B cell (primary cell): ENCODE measurements at regions not wholly inside any gene's neighbourhood (a gene's known extent, or its start where the extent isn't known, plus 50 kb on each side); places are given as distances from the start of the nearest gene placed in this dataset.

Experiments used
- ATAC-seq: fragments of 200-7000 bp; cut with Tn5 transposase; one replicate; pipeline ENCODE4 v1.10.0; 2021; ENCODE audit warnings: low read depth, mild to moderate bottlenecking, moderate number of reproducible peaks, moderate library complexity
- CTCF ChIA-PET: fragments of 350-600 bp; sonication (Branson Sonifier 250); formaldehyde crosslinking; loops from one replicate; lab custom pipeline; 2021; ENCODE audit warnings: antibody characterized with exemption, inconsistent platforms; lab: Charles Lee
- POLR2A ChIA-PET: fragments of 350-600 bp; sonication (Branson Sonifier 250); formaldehyde crosslinking; loops from one replicate; lab custom pipeline; 2021; ENCODE audit warnings: antibody characterized with exemption; lab: Charles Lee
- DNase-seq: peaks from one replicate; pipeline ENCODE4 v3.0.0; 2013
- H2AFZ ChIP-seq: 2 replicates; pipeline ENCODE4 v1.6.1; 2012; ENCODE audit warnings: mild to moderate bottlenecking, low read depth, low read length; ENCODE audit not compliant: insufficient read depth, poor library complexity, severe bottlenecking
- H3K27ac ChIP-seq, 2 donors: 1 replicate in 1 of 2; 2 replicates in 1 of 2; pipeline ENCODE4 v1.5.1; 2012 to 2013; ENCODE audit warnings: low read length in 2 of 2, mild to moderate bottlenecking in 2 of 2, moderate library complexity in 1 of 2
- H3K27me3 ChIP-seq, 4 experiments: fragments of 200-600 bp in 1 of 4; sonication (generic) in 1 of 4; replicated peaks in 1 of 4; 1 replicate in 2 of 4; 2 replicates in 2 of 4; pipeline versions ENCODE4 v1.6.1 to v1.7.0; 2013 to 2016; ENCODE audit warnings: low read length in 3 of 4, mild to moderate bottlenecking in 2 of 4, mixed read lengths in 1 of 4, moderate library complexity in 1 of 4; ENCODE audit not compliant: insufficient read depth in 4 of 4, control insufficient read depth in 3 of 4; ENCODE audit errors: control extremely low read depth in 1 of 4
- H3K36me3 ChIP-seq, 2 experiments: replicated peaks in 1 of 2; 1 replicate in 1 of 2; 2 replicates in 1 of 2; pipeline versions ENCODE4 v1.6.1 to v1.7.1; 2013; ENCODE audit warnings: low read length in 1 of 2; ENCODE audit not compliant: insufficient read depth in 2 of 2, control insufficient read depth in 1 of 2; ENCODE audit errors: control extremely low read depth in 1 of 2, extremely low read depth in 1 of 2
- H3K4me1 ChIP-seq, 2 donors: fragments of 200-600 bp in 1 of 2; sonication (generic) in 1 of 2; 1 replicate in 1 of 2; 2 replicates in 1 of 2; pipeline versions ENCODE4 v1.5.1 to v1.6.1; 2013 to 2017; ENCODE audit warnings: low read length in 2 of 2; ENCODE audit not compliant: control insufficient read depth in 2 of 2, insufficient read depth in 2 of 2
- H3K4me2 ChIP-seq: replicated peaks from 2 replicates; pipeline ENCODE3; 2012; ENCODE audit warnings: mild to moderate bottlenecking, low read depth, low read length; ENCODE audit not compliant: poor library complexity, severe bottlenecking
- H3K4me3 ChIP-seq, 5 experiments: fragments of 200-600 bp in 1 of 5; sonication (generic) in 1 of 5; 1 replicate in 3 of 5; 2 replicates in 2 of 5; pipeline versions ENCODE4 v1.5.1 to v1.7.0; 2011 to 2016; ENCODE audit warnings: low read length in 4 of 5, mild to moderate bottlenecking in 4 of 5, low read depth in 2 of 5, control low read depth in 1 of 5, moderate library complexity in 1 of 5; ENCODE audit not compliant: insufficient read depth in 1 of 5; ENCODE audit errors: control extremely low read depth in 1 of 5, extremely low read depth in 1 of 5
- H3K79me2 ChIP-seq: fragments of 200-600 bp; sonication (generic); one replicate; pipeline ENCODE4 v1.6.0; 2016; ENCODE audit warnings: low read length; ENCODE audit not compliant: control insufficient read depth, insufficient read depth
- H3K9ac ChIP-seq: fragments of 200-600 bp; sonication (generic); 2 replicates; pipeline ENCODE4 v1.6.1; 2017; ENCODE audit warnings: mild to moderate bottlenecking, low read length, moderate library complexity
- H3K9me3 ChIP-seq, 3 donors: one replicate each; pipeline versions ENCODE4 v1.6.1 to v1.7.1; 2013; ENCODE audit warnings: low read length in 2 of 3; ENCODE audit not compliant: control insufficient read depth in 2 of 3, insufficient read depth in 1 of 3; ENCODE audit errors: control extremely low read depth in 1 of 3
- H4K20me1 ChIP-seq: 2 replicates; pipeline ENCODE4 v1.6.0; 2012; ENCODE audit warnings: mild to moderate bottlenecking, low read length; ENCODE audit not compliant: insufficient read depth, control insufficient read depth, poor library complexity, severe bottlenecking
- H3K27ac Mint-ChIP-seq: one replicate; pipeline ENCODE4 v1.8.0; 2021; ENCODE audit warnings: mixed read lengths
- H3K27me3 Mint-ChIP-seq: one replicate; pipeline ENCODE4 v1.8.0; 2021; ENCODE audit warnings: mixed read lengths
- H3K4me1 Mint-ChIP-seq: one replicate; pipeline ENCODE4 v1.8.0; 2021; ENCODE audit warnings: mixed read lengths
- H3K4me3 Mint-ChIP-seq: one replicate; pipeline ENCODE4 v1.8.0; 2021; ENCODE audit warnings: mixed read lengths
- H3K9me3 Mint-ChIP-seq: one replicate; pipeline ENCODE4 v1.8.0; 2022; ENCODE audit warnings: mixed read lengths; ENCODE audit not compliant: insufficient read depth
- EZH2 ChIP-seq: IDR thresholded peaks from 2 replicates; pipeline ENCODE4 v1.6.1; 2012; ENCODE audit warnings: borderline replicate concordance, low read depth, mild to moderate bottlenecking, moderate library complexity, low read length; ENCODE audit not compliant: insufficient read depth, poor library complexity, severe bottlenecking
- WGBS: methylation state at CpG from one replicate; pipeline ENCODE4 v1.1.5; 2013; ENCODE audit warnings: missing lambda C conversion rate; ENCODE audit not compliant: insufficient coverage; 5-methylcytosine and 5-hydroxymethylcytosine counted together
- intact Hi-C: fragments of 100-400 bp; cut with micrococcal nuclease; formaldehyde crosslinking; loops from one replicate; pipeline ENCODE4 v1.10.0; 2022
- TF ChIP-seq, protein P1 (sequence below): fragments of 200-600 bp; IDR thresholded peaks from one replicate; pipeline ENCODE4 v1.8.0; 2022; ENCODE audit warnings: antibody characterized with exemption, mild to moderate bottlenecking

DNA sequence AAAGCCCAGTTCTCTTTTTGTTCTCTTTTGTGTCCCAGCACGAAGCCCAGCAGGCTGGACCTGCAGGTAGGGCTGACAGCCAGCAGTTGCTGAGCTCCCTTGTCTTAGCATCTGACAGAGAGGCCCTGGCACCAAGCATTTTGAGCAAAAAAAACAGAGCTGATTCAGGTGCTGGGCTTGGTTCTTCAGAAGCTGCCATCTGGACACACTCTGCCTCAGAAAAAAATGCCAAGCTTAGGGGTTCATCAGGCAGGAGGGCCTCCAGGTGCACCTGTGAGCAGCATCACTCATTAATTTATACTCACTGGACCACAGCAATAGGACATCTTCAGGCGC lies 167.1 kb upstream of the PLD5 start:
- ChIA-PET POLR2A (no interaction called here), CTCF (no interaction called here)
- Histone ChIP-seq H3K4me2 (no peak overlapping the region), H3K27me3 (peaks cover 0 to 2% (median 0%) of the 10 kb centered on the region in 4 experiments), H3K4me3 (no peak overlapping the region), H3K9me3 (peaks cover 0 to 6% (median 0%) of the 10 kb centered on the region in 3 donors), H2AFZ (peak overlapping the region; percentile 50), H3K9ac (no peak overlapping the region), H3K4me1 (peaks cover 0 to 7% of the 10 kb centered on the region in 2 donors), H4K20me1 (no peaks in the 10 kb centered on the region), H3K79me2 (no peaks in the 10 kb centered on the region), H3K27ac (no peak overlapping the region), H3K36me3 (no peaks in the 10 kb centered on the region)
- no peak overlapping the region for H3K27ac Mint-ChIP-seq
- no peaks in the 10 kb centered on the region for H3K9me3 Mint-ChIP-seq
- WGBS, result 55% methylated on average over 2 of the region's 2 CpGs
- peaks cover 7% of the 10 kb centered on the region for H3K4me1 Mint-ChIP-seq
- intact Hi-C loops, result no loop called here
- TF ChIP-seq EZH2, result no peak
- TF ChIP-seq, protein P1, sequence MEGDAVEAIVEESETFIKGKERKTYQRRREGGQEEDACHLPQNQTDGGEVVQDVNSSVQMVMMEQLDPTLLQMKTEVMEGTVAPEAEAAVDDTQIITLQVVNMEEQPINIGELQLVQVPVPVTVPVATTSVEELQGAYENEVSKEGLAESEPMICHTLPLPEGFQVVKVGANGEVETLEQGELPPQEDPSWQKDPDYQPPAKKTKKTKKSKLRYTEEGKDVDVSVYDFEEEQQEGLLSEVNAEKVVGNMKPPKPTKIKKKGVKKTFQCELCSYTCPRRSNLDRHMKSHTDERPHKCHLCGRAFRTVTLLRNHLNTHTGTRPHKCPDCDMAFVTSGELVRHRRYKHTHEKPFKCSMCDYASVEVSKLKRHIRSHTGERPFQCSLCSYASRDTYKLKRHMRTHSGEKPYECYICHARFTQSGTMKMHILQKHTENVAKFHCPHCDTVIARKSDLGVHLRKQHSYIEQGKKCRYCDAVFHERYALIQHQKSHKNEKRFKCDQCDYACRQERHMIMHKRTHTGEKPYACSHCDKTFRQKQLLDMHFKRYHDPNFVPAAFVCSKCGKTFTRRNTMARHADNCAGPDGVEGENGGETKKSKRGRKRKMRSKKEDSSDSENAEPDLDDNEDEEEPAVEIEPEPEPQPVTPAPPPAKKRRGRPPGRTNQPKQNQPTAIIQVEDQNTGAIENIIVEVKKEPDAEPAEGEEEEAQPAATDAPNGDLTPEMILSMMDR, result no peak
- ATAC-seq (no peak), DNase-seq (no peak)
- H3K27me3 Mint-ChIP-seq, result no peaks in the 10 kb centered on the region
- no peak overlapping the region for H3K4me3 Mint-ChIP-seq

DNA sequence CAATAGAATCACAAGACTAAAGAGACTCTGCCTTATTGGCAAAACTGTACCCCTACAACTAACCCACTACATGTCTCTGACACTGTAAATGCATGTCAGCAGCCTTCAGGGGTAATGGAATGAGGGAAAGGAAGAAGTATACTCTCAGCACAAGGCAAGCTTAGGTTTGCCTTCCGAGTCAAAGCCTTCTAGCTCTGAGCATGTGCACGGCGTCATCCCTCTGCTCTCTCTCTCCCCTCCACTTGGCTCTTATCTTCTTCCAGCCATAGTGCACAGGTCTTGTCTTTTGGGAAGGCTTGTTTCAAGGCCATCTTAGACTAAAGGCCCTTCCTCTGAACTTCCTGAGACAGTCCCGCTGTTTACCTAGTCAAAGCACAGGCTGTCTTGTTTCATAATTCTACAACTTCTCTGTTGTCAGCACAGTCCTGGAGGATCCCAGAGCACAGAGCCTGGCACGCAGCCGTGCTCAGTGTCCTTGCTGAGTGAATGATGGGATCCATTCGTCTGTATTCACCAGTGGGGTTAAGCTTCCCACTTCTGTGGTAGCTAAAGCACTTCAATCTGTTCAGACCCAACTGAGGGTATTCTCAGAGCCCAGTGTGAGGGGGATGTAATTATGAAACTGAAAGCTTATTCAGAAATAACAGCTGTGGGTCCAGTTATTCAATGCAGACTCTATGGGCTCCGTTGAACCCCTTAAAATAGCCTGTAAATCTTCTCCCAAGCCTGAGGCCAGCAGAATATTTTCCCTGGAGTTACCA lies 166.5 kb upstream of the PLD5 start:
- CTCF ChIA-PET, result no interaction called here

More for the DNA sequence above, 166.5 kb upstream of the PLD5 start:
- Histone ChIP-seq H3K4me1 (peaks cover 0 to 7% of the 10 kb centered on the region in 2 donors), H3K36me3 (no peaks in the 10 kb centered on the region), H3K4me2 (no peak overlapping the region), H3K79me2 (no peaks in the 10 kb centered on the region), H3K27ac (no peak overlapping the region), H2AFZ (peak overlapping the region; percentile 50), H3K9me3 (peaks cover 0 to 6% (median 0%) of the 10 kb centered on the region in 3 donors), H3K27me3 (peaks cover 0 to 2% (median 0%) of the 10 kb centered on the region in 4 experiments), H3K9ac (no peak overlapping the region), H4K20me1 (no peaks in the 10 kb centered on the region), H3K4me3 (no peak overlapping the region)
- POLR2A ChIA-PET, result no interaction called here
- TF ChIP-seq EZH2, result no peak
- TF ChIP-seq, protein P1, result no peak
- Mint-ChIP-seq H3K4me1 (peaks cover 7% of the 10 kb centered on the region), H3K27ac (no peak overlapping the region), H3K27me3 (no peaks in the 10 kb centered on the region), H3K9me3 (no peaks in the 10 kb centered on the region), H3K4me3 (no peak overlapping the region)
- no peak for ATAC-seq
- DNase-seq, result no peak
- WGBS, result 75% methylated on average over 5 of the region's 8 CpGs
- intact Hi-C loops, result no loop called here
